ENCODE measurements at regions not wholly inside any gene's neighbourhood (a gene's known extent, or its start where the extent isn't known, plus 50 kb on each side); places are given as distances from the start of the nearest gene placed in this dataset.

DNA sequence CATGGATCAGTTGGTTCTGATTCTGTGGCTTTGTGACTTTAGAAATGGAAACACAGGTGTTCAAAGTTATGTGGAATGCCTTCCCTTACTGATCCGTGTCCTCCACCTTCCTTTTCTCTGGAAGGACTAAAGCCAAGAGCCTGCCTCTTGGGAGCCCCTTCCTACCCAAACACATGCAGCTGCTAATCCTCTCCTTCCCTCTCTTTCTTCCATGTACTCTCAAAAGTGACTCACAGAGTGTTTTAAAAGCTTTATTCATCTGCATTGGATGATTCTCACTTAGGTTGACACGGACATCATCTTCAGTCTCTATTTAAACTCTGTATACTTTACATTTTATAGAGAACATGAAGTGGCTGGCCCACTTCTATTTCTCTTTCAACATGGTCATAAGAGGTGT lies 856.5 kb upstream of the ARPP21 start:
- TF ChIP-seq POLR2AphosphoS5 (IDR thresholded peaks at IDR 0.05; ENCODE audit: low read depth) (no peak), GABPA (IDR thresholded peaks at IDR 0.05; ENCODE audit: low read depth) (no peak)
- TF ChIP-seq, protein P1, sequence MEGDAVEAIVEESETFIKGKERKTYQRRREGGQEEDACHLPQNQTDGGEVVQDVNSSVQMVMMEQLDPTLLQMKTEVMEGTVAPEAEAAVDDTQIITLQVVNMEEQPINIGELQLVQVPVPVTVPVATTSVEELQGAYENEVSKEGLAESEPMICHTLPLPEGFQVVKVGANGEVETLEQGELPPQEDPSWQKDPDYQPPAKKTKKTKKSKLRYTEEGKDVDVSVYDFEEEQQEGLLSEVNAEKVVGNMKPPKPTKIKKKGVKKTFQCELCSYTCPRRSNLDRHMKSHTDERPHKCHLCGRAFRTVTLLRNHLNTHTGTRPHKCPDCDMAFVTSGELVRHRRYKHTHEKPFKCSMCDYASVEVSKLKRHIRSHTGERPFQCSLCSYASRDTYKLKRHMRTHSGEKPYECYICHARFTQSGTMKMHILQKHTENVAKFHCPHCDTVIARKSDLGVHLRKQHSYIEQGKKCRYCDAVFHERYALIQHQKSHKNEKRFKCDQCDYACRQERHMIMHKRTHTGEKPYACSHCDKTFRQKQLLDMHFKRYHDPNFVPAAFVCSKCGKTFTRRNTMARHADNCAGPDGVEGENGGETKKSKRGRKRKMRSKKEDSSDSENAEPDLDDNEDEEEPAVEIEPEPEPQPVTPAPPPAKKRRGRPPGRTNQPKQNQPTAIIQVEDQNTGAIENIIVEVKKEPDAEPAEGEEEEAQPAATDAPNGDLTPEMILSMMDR (IDR thresholded peaks at IDR 0.05; ENCODE audit: insufficient read depth, low read length): no peak
- TF ChIP-seq, protein P2, sequence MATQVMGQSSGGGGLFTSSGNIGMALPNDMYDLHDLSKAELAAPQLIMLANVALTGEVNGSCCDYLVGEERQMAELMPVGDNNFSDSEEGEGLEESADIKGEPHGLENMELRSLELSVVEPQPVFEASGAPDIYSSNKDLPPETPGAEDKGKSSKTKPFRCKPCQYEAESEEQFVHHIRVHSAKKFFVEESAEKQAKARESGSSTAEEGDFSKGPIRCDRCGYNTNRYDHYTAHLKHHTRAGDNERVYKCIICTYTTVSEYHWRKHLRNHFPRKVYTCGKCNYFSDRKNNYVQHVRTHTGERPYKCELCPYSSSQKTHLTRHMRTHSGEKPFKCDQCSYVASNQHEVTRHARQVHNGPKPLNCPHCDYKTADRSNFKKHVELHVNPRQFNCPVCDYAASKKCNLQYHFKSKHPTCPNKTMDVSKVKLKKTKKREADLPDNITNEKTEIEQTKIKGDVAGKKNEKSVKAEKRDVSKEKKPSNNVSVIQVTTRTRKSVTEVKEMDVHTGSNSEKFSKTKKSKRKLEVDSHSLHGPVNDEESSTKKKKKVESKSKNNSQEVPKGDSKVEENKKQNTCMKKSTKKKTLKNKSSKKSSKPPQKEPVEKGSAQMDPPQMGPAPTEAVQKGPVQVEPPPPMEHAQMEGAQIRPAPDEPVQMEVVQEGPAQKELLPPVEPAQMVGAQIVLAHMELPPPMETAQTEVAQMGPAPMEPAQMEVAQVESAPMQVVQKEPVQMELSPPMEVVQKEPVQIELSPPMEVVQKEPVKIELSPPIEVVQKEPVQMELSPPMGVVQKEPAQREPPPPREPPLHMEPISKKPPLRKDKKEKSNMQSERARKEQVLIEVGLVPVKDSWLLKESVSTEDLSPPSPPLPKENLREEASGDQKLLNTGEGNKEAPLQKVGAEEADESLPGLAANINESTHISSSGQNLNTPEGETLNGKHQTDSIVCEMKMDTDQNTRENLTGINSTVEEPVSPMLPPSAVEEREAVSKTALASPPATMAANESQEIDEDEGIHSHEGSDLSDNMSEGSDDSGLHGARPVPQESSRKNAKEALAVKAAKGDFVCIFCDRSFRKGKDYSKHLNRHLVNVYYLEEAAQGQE (IDR thresholded peaks at IDR 0.05; ENCODE audit: insufficient replicate concordance, low read depth): no peak

All from HL-60 (cell line).